Body of pancreas (tissue), 4 donors: ENCODE measurements at regions not wholly inside any gene's neighbourhood (a gene's known extent, or its start where the extent isn't known, plus 50 kb on each side); places are given as distances from the start of the nearest gene placed in this dataset.

Experiments
- ATAC-seq: fragments of 150-250 bp; one replicate; pipeline ENCODE4 v1.9.1; 2016
- DNase-seq, 4 donors: peaks; one replicate each; pipeline ENCODE4 v3.0.0-alpha.2; 2019
- H3K27ac ChIP-seq, 4 donors: fragments of 200-600 bp; sonication (generic); 1 replicate in 3 of 4; 2 replicates in 1 of 4; pipeline versions ENCODE4 v1.5.1 to v1.6.1; 2016 to 2019; ENCODE audit warnings: mild to moderate bottlenecking in 1 of 4, mixed read lengths in 1 of 4, moderate library complexity in 1 of 4
- H3K27me3 ChIP-seq, 2 donors: fragments of 200-600 bp; sonication (generic); one replicate each; pipeline ENCODE4 v1.6.0; 2016; ENCODE audit warnings: mild to moderate bottlenecking in 1 of 2
- H3K36me3 ChIP-seq, 2 donors: fragments of 200-600 bp; sonication (generic); replicated peaks in 1 of 2; 2 replicates each; pipeline ENCODE4 v1.5.1; 2016; ENCODE audit warnings: low read depth in 2 of 2; ENCODE audit not compliant: insufficient read depth in 1 of 2
- H3K4me1 ChIP-seq: fragments of 200-600 bp; sonication (generic); one replicate; pipeline ENCODE4 v1.6.0; 2016
- H3K4me3 ChIP-seq, 2 donors: fragments of 200-600 bp; sonication (generic); 1 replicate in 1 of 2; 2 replicates in 1 of 2; pipeline ENCODE4 v1.5.1; 2016 to 2019
- H3K9me3 ChIP-seq, 3 donors: fragments of 200-600 bp; sonication (generic); 1 replicate in 2 of 3; 2 replicates in 1 of 3; pipeline ENCODE4 v1.5.1; 2016
- CTCF ChIP-seq, 7 experiments: fragments of 450-650 bp in 4 of 7; fragments of 200-600 bp in 3 of 7; sonication (generic) in 3 of 7; IDR thresholded peaks; one replicate each; pipeline ENCODE4 v1.5.1; 2016 to 2019; ENCODE audit warnings: antibody characterized with exemption in 7 of 7
- POLR2A ChIP-seq, 3 donors: fragments of 450-650 bp; IDR thresholded peaks; one replicate each; pipeline ENCODE4 v1.6.1; 2016; ENCODE audit warnings: antibody characterized with exemption in 3 of 3, mild to moderate bottlenecking in 2 of 3
- WGBS, 2 donors: methylation state at CpG; one replicate each; pipeline ENCODE4 v1.1.5; 2017; 5-methylcytosine and 5-hydroxymethylcytosine counted together
- intact Hi-C: fragments of 100-400 bp; cut with DNase I; formaldehyde crosslinking; loops from one replicate; pipeline ENCODE4 v1.15.1; 2023

GRCh38 chr2:201972621-201973255 lies 60.9 kb upstream of the FZD7 start:
- ATAC-seq (no peak), DNase-seq (no peak)
- Histone ChIP-seq H3K27ac (no peak overlapping the region), H3K4me1 (no peaks in the 10 kb centered on the region), H3K36me3 (no peaks in the 10 kb centered on the region), H3K9me3 (no peaks in the 10 kb centered on the region), H3K27me3 (no peaks in the 10 kb centered on the region), H3K4me3 (no peak overlapping the region)
- TF ChIP-seq CTCF (IDR thresholded peaks at IDR 0.05) (no peak), POLR2A (IDR thresholded peaks at IDR 0.05) (no peak)
- WGBS, 2 donors: 61 to 77% methylated on average over 5 to 10 of the region's 10 CpGs
- intact Hi-C loops: no loop called here

DNA sequence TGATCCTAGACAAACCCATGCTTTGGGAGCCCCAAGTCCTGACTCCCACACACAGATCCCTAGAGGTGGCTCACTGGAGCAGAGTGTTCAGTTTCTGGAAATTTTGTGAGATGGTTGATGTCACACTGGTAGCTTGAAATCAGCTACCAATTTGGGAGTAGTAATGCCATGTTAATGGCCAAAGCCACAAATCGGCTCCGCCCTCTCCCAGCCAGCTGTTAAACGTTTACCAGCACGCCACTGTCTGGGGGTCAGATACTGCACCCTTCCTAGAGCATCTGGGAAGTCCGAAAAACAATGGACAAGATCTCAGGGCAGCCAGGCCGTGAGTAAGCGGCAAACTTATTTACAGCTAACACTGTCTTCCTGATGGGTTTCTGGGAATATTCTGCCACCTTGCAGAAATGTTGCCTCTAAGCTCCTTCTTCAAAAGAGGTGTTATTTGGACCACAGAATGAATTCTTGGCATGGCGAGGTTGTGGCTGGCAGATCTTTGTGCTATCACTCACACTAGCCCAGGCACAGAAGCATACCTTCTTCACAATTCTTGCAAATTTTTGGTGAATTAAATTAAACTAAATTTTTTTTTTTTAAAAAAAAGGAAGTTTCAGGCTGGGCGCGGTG lies 60.2 kb upstream of the FZD7 start:
- DNase-seq (no peak), ATAC-seq (no peak)
- Histone ChIP-seq H3K4me3 (no peak overlapping the region), H3K36me3 (no peaks in the 10 kb centered on the region), H3K4me1 (no peaks in the 10 kb centered on the region), H3K27ac (no peak overlapping the region), H3K9me3 (no peaks in the 10 kb centered on the region), H3K27me3 (no peaks in the 10 kb centered on the region)
- WGBS, 2 donors: 80 to 86% methylated on average over 10 of the region's 10 CpGs
- TF ChIP-seq POLR2A (IDR thresholded peaks at IDR 0.05): no peak
- no peak for TF ChIP-seq CTCF (IDR thresholded peaks at IDR 0.05)
- intact Hi-C loops: no loop called here

DNA sequence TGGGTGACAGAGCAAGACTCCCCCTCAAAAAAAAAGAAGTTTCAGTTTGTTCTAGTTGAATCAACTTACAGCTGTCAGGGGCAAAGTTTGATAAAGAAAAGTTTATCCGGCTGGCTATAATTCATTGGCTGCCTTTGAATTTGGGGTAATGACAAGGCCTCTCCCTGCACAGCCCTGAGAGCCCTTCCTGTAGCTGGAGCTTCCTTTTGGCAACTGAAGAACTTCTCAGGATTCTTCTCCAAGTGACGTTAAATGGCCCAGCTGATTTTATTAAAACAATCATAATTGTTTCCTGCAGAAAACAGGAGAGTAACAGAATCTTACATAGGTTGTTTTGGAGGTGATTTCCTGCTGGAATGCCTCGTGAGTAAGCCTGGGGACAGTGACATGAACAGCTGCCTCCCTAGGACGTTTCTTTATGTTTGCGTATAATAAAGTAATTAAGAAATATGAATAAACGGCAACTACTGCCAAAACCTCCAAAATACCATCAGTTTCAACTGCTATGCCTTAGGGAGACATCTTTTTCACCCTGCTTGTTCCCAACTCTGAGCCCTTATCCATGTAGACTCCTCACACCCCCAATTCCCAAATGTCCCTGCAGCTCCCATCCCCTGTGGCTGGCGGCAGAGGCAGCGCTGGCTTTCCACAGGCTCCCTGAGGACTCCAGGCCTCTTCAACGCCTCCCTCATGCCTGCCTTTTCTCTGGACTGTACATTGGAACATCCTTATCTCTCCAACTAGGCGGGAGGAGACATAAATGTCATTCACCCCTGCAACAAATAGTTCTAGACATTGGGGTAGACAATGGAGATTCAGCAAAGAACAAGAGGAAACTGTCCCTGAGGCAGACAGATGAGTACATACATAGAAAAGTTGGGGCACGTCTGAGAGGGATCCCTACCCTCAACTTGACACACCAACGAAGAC lies 59.2 kb upstream of the FZD7 start:
- Histone ChIP-seq H3K4me3 (no peak overlapping the region), H3K9me3 (no peaks in the 10 kb centered on the region), H3K4me1 (no peaks in the 10 kb centered on the region), H3K27me3 (no peaks in the 10 kb centered on the region), H3K27ac (no peak overlapping the region), H3K36me3 (no peaks in the 10 kb centered on the region)
- ATAC-seq: no peak
- no peak for DNase-seq
- 66 to 78% methylated on average over 11 to 12 of the region's 12 CpGs for WGBS, 2 donors
- intact Hi-C loops: no loop called here
- TF ChIP-seq POLR2A (IDR thresholded peaks at IDR 0.05): no peak
- no peak for TF ChIP-seq CTCF (IDR thresholded peaks at IDR 0.05)

- TF ChIP-seq CTCF (IDR thresholded peaks at IDR 0.05): no peak
- no peak for TF ChIP-seq POLR2A (IDR thresholded peaks at IDR 0.05)
- Histone ChIP-seq H3K4me3 (no peak overlapping the region), H3K9me3 (no peaks in the 10 kb centered on the region), H3K4me1 (no peaks in the 10 kb centered on the region), H3K27ac (no peak overlapping the region), H3K36me3 (no peaks in the 10 kb centered on the region), H3K27me3 (no peaks in the 10 kb centered on the region)
- ATAC-seq: no peak
- intact Hi-C loops: no loop called here
- no peak for DNase-seq
- WGBS, 2 donors: 65 to 69% methylated on average over 8 of the region's 8 CpGs
Observed at GRCh38 chr2:201975434-201975833, 58.2 kb upstream of the FZD7 start.
